GDM1 (cell line): ENCODE measurements at regions not wholly inside any gene's neighbourhood (a gene's known extent, or its start where the extent isn't known, plus 50 kb on each side); places are given as distances from the start of the nearest gene placed in this dataset.

Source experiments
- DNase-seq: peaks from one replicate; lab custom pipeline; 2025; lab: John Stamatoyannopoulos, UW

DNA sequence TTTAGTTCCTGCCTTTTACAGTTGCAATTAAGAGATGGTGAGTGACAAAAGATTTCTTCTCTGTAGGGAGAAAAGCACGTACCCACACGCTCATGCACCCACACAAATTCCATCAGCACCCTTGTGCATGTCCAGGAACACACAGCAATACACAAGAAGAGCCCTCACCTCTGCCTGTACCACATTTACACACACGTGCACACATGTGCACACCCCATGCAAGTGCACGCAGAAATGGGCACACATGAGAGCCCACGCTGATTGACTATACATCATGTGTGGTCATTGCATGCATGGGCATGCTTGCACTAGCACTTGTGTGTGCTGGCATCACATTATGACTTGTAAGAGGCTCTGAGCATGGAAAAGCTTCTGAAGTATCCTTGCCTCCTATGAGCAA lies 70.5 kb downstream of the SERPINA3 start:
- DNase-seq, result no peak

DNA sequence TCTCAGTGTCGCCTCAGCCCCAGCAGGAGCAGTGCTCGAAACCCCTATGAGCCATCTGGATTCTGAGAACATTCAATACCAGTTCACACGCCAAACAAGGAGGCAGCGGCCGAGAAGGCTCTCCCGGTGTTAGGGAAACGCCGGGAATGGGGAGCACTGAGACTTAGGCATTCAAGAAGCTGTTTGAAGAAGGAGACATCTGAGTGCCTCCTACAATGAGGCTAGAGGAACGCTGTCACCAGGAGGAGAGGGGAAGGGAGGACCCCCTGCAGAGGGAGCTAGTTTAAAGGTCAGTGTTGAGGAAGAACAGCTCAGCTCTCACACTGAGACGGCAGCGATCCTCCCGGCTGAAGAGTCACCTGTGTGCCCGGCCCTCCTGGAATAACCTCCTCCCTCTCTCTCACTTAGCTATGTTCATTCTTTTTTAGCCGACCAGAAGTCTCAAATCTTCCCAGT lies 69.9 kb downstream of the SERPINA3 start:
- DNase-seq, result no peak

GRCh38 chr14:94681300-94682060 lies 69.3 kb downstream of the SERPINA3 start:
- no peak for DNase-seq

DNA sequence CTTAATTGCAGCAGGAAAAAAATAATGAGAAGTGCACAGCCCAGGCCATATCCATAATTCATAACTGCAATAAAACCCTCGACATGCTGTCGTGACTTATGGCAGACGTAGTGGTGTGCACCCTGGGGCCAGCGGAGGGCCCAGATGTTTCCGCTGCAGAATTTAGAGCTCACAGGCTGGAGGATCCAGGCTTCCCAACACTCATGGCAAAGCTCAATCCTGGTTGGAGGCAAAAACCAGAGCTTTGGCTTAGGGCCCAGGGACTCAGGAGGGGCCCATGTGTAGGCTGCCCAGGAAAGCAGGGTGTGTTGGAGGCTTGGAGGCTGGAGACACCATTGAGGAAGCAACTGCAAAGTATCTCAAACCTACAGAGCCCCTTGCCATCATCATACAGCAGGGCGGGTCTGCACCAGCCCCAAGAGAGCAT lies 68.7 kb downstream of the SERPINA3 start:
- DNase-seq, result no peak

- no peak for DNase-seq
Measured at GRCh38 chr14:94679937-94680861, 68.0 kb downstream of the SERPINA3 start.

GRCh38 chr14:94679106-94679810 lies 67.1 kb downstream of the SERPINA3 start:
- no peak for DNase-seq

DNA sequence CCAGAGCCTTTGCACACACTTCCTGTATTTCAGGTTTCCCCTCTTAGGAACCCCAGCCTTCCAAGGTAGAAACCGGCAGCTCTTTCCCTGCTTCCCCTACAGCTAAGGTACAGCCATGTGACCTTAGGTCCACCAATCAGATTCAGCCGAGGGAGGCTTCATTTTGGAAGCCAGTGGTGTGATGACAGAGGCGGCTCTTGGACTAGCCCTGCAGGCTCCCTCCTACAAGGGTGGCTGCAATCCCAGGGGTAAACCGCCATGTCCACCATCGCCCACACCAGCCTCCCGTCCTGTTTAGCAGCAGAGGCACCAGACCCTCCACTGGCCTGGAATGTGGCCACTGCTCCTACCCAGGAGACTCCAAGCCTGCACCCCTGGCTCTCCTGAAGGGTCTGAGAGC lies 65.6 kb downstream of the SERPINA3 start:
- DNase-seq, result no peak

- no peak for DNase-seq
Measured at GRCh38 chr14:94677213-94677612, 65.0 kb downstream of the SERPINA3 start.

- no peak for DNase-seq
Measured at GRCh38 chr14:94676495-94677185, 64.4 kb downstream of the SERPINA3 start.

- DNase-seq, result no peak
Measured at GRCh38 chr14:94675036-94675435, 62.8 kb downstream of the SERPINA3 start.

DNA sequence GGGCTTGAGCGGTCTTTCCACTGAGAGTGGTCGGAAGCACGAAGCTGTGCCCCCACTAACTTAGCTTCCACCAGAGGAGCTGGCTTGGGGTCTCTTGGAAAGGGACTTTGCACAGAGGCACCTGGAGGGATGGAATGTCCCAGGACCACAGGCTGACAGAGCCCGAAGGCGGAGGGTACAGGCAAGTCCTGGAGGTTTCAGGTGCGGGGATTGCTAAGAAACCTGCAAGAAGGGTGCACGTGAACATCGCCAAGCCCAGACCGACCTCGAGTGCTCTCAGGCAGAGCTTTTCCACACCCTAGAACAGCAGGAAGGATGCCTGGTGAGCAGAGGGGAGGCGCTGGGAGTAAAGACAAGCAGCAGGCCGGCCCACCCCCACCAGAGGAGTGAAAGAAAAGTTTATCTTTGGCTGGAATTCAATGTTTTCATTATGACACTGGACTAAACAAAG lies 61.6 kb downstream of the SERPINA3 start:
- no peak for DNase-seq
